Loucy (cell line): ENCODE measurements at regions not wholly inside any gene's neighbourhood (a gene's known extent, or its start where the extent isn't known, plus 50 kb on each side); places are given as distances from the start of the nearest gene placed in this dataset.

Source experiments
- EZH2phosphoT487 ChIP-seq: fragments of 200-600 bp; IDR thresholded peaks from 2 replicates; pipeline ENCODE4 v1.6.1; 2018; ENCODE audit warnings: antibody characterized with exemption, mild to moderate bottlenecking, moderate library complexity, borderline replicate concordance
- TF ChIP-seq, protein P1 (sequence below): fragments of 200-600 bp; sonication (generic); conservative IDR thresholded peaks from 2 replicates; pipeline ENCODE4 v1.5.1; 2014; ENCODE audit warnings: mild to moderate bottlenecking, antibody characterized with exemption, low read length

DNA sequence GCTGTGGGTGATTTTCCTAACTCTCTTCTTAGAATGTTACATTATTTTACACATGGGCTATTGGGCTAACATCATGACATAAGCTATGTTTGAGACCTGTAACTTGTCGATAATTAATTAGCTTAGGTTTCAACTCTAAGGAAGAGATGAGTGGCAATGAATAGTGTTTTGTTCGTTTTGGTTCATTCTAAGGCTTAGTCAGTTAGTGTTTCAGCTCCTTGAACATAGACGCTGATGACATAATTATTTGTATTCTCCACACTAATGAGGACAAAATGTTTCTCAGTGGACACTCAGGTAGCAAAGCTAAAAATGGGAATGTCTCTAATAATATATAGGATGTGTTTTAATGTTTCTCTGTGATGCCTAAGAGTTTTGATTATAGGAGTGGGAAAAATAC lies 401.9 kb downstream of the GATA3 start:
- TF ChIP-seq, protein P1, sequence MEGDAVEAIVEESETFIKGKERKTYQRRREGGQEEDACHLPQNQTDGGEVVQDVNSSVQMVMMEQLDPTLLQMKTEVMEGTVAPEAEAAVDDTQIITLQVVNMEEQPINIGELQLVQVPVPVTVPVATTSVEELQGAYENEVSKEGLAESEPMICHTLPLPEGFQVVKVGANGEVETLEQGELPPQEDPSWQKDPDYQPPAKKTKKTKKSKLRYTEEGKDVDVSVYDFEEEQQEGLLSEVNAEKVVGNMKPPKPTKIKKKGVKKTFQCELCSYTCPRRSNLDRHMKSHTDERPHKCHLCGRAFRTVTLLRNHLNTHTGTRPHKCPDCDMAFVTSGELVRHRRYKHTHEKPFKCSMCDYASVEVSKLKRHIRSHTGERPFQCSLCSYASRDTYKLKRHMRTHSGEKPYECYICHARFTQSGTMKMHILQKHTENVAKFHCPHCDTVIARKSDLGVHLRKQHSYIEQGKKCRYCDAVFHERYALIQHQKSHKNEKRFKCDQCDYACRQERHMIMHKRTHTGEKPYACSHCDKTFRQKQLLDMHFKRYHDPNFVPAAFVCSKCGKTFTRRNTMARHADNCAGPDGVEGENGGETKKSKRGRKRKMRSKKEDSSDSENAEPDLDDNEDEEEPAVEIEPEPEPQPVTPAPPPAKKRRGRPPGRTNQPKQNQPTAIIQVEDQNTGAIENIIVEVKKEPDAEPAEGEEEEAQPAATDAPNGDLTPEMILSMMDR: no peak
- TF ChIP-seq EZH2phosphoT487: no peak
